HFFc6 (cell line): ENCODE measurements at regions not wholly inside any gene's neighbourhood (a gene's known extent, or its start where the extent isn't known, plus 50 kb on each side); places are given as distances from the start of the nearest gene placed in this dataset.

ENCODE experiments used
- DNase-seq: peaks from one replicate; pipeline ENCODE4 v3.0.0-alpha.2; 2018
- H3K27ac Mint-ChIP-seq: 2 replicates; pipeline ENCODE4 v1.8.0; 2020; ENCODE audit warnings: mild to moderate bottlenecking, mixed read lengths
- H3K27me3 Mint-ChIP-seq: 2 replicates; pipeline ENCODE4 v1.8.0; 2021; ENCODE audit warnings: mild to moderate bottlenecking, moderate library complexity, mixed read lengths; ENCODE audit not compliant: insufficient read depth
- H3K36me3 Mint-ChIP-seq: 2 replicates; pipeline ENCODE4 v1.8.0; 2021; ENCODE audit warnings: low read depth, mixed read lengths
- H3K4me1 Mint-ChIP-seq: 2 replicates; pipeline ENCODE4 v1.8.0; 2020; ENCODE audit warnings: low read depth, mixed read lengths
- H3K4me3 Mint-ChIP-seq: 2 replicates; pipeline ENCODE4 v1.8.0; 2020; ENCODE audit warnings: mild to moderate bottlenecking, moderate library complexity, mixed read lengths
- H3K9me3 Mint-ChIP-seq: 2 replicates; pipeline ENCODE4 v1.8.0; 2020; ENCODE audit warnings: mild to moderate bottlenecking, mixed read lengths
- TF ChIP-seq, protein P1 (sequence below): fragments of 200-600 bp; sonication (generic); IDR thresholded peaks from 2 replicates; pipeline ENCODE4 v1.5.0; 2021; ENCODE audit warnings: antibody characterized with exemption, mild to moderate bottlenecking

- Mint-ChIP-seq H3K27me3 (peaks cover 6% of the 10 kb centered on the region; the same call in 1 of the 2 replicates), H3K4me1 (peaks cover 7% of the 10 kb centered on the region; the same call in 1 of the 2 replicates), H3K36me3 (no peaks in the 10 kb centered on the region), H3K9me3 (no peaks in the 10 kb centered on the region; the same call in 1 of the 2 replicates), H3K27ac (no peak overlapping the region), H3K4me3 (no peak overlapping the region)
- no peak for DNase-seq
- TF ChIP-seq, protein P1, sequence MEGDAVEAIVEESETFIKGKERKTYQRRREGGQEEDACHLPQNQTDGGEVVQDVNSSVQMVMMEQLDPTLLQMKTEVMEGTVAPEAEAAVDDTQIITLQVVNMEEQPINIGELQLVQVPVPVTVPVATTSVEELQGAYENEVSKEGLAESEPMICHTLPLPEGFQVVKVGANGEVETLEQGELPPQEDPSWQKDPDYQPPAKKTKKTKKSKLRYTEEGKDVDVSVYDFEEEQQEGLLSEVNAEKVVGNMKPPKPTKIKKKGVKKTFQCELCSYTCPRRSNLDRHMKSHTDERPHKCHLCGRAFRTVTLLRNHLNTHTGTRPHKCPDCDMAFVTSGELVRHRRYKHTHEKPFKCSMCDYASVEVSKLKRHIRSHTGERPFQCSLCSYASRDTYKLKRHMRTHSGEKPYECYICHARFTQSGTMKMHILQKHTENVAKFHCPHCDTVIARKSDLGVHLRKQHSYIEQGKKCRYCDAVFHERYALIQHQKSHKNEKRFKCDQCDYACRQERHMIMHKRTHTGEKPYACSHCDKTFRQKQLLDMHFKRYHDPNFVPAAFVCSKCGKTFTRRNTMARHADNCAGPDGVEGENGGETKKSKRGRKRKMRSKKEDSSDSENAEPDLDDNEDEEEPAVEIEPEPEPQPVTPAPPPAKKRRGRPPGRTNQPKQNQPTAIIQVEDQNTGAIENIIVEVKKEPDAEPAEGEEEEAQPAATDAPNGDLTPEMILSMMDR: no peak
Measured at GRCh38 chr5:136517755-136518154, 152.4 kb upstream of the TRPC7 start.

DNA sequence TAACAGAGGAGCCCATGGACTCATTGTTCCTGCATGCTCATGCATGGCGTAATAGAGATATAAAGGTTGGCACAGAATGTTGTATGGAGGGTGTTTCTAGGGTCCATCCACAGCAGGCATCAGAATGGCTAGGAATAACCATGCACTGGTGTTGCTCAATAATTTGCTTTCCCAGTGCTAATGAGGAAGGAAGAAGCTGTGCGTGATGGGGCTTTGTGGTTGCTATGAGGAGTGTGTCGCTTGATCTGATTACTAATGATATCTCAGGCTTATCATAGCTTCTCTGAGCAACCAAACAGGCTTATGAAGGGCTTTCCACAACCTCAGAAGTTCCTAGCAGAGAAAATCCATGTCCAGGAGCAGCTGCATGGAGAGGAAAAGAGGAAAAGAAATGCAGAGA is 151.3 kb upstream of the TRPC7 start:
- no peaks in the 10 kb centered on the region; the same call in 1 of the 2 replicates for H3K9me3 Mint-ChIP-seq
- no peaks in the 10 kb centered on the region for H3K36me3 Mint-ChIP-seq
- no peak overlapping the region for H3K4me3 Mint-ChIP-seq
- H3K4me1 Mint-ChIP-seq: peaks cover 7% of the 10 kb centered on the region; the same call in 1 of the 2 replicates
- TF ChIP-seq, protein P1: no peak
- no peak for DNase-seq
- no peak overlapping the region for H3K27ac Mint-ChIP-seq
- H3K27me3 Mint-ChIP-seq: peaks cover 6% of the 10 kb centered on the region; the same call in 1 of the 2 replicates

DNA sequence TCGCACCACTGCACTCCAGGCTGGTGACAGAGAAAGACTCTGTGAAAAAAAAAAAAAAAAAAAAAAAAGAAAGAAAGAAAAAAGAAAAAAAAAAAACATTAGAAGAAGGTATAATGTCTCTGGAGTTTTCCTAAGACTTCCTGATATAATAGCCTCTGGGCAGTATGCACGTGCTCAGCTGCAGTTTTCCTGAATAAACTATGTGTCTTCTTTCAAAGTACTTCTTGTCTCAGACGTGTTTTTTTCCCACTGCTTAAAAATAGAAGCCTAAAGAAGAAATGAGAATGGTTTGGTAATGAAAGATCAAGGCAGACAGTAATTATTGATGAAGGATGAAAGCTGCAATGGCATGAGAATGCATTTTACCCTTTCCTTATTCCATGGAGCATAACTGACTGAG is 148.1 kb upstream of the TRPC7 start:
- Mint-ChIP-seq H3K36me3 (no peaks in the 10 kb centered on the region), H3K27ac (no peak overlapping the region), H3K4me1 (peaks cover 2% of the 10 kb centered on the region; the same call in 1 of the 2 replicates), H3K9me3 (no peaks in the 10 kb centered on the region; the same call in 1 of the 2 replicates), H3K27me3 (peaks cover 1% of the 10 kb centered on the region; the same call in 1 of the 2 replicates), H3K4me3 (no peak overlapping the region)
- TF ChIP-seq, protein P1: no peak
- no peak for DNase-seq

DNA sequence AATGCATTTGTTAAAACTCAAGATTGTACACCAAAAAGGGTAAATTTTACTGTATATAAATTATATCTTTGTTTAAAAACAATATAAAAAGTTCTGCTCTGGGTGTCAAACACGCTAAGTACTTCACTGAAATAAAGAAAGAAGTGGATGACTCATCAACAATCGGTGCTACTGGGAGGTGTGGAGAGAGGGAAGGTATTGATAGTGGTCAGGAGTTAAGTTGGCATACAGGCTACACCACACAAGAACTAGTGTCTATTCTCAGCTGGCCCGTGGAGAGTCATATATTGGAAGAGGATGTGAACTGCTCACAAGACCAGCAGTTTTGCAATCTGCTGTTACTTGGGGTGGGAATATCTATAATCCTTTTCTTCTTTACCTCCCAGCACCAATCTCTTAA is 145.7 kb upstream of the TRPC7 start:
- DNase-seq: no peak
- Mint-ChIP-seq H3K36me3 (no peaks in the 10 kb centered on the region), H3K27ac (no peak overlapping the region), H3K4me3 (no peak overlapping the region), H3K4me1 (no peaks in the 10 kb centered on the region), H3K27me3 (no peaks in the 10 kb centered on the region), H3K9me3 (no peaks in the 10 kb centered on the region)
- TF ChIP-seq, protein P1: no peak

DNA sequence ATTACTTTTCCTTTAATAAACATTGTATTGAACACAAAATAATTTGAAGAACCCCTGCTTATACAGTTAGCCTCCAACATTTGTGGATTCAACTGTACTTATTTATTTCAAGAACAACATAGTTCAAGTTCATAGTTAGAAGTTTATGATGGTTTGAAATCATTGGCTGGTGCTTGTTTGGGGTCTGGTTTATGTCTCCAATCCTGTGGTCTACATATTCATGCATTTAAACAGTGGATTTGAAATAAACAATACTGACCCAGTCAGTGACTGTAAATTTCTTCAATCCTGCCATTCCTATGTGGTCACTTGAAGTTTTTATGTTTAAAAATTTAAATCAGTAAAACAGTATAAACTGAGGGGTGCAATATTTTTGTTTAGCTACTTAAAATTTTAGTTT is 145.1 kb upstream of the TRPC7 start:
- Mint-ChIP-seq H3K9me3 (no peaks in the 10 kb centered on the region), H3K4me3 (no peak overlapping the region), H3K27ac (no peak overlapping the region), H3K27me3 (no peaks in the 10 kb centered on the region), H3K36me3 (no peaks in the 10 kb centered on the region), H3K4me1 (no peaks in the 10 kb centered on the region)
- TF ChIP-seq, protein P1: no peak
- no peak for DNase-seq

GRCh38 chr5:136506131-136506530 is 140.8 kb upstream of the TRPC7 start:
- Mint-ChIP-seq H3K27me3 (no peaks in the 10 kb centered on the region; the same call in 1 of the 2 replicates), H3K27ac (no peak overlapping the region), H3K4me1 (no peaks in the 10 kb centered on the region), H3K9me3 (no peaks in the 10 kb centered on the region), H3K36me3 (no peaks in the 10 kb centered on the region), H3K4me3 (no peak overlapping the region)
- DNase-seq: no peak
- TF ChIP-seq, protein P1: no peak
